ENCODE measurements at regions not wholly inside any gene's neighbourhood (a gene's known extent, or its start where the extent isn't known, plus 50 kb on each side); places are given as distances from the start of the nearest gene placed in this dataset.

- Histone ChIP-seq H3K4me3 (ENCODE audit: low read depth in 1 of 3, low read length in 3 of 3) (no peak overlapping the region), H3K27me3 (ENCODE audit: control insufficient read depth in 3 of 3, insufficient read depth in 3 of 3, low read length in 3 of 3) (no peaks in the 10 kb centered on the region), H3K27ac (ENCODE audit: low read depth in 1 of 3, low read length in 2 of 3) (no peak overlapping the region), H3K4me1 (ENCODE audit: control insufficient read depth in 3 of 3, insufficient read depth in 2 of 3, low read depth in 1 of 3, low read length in 2 of 3) (no peaks in the 10 kb centered on the region), H3K36me3 (ENCODE audit: control insufficient read depth in 3 of 3, insufficient read depth in 2 of 3, low read depth in 1 of 3, low read length in 3 of 3) (no peaks in the 10 kb centered on the region), H3K9me3 (ENCODE audit: control insufficient read depth in 2 of 2, insufficient read depth in 1 of 2, low read depth in 1 of 2, low read length in 1 of 2) (no peaks in the 10 kb centered on the region)
- no peak for DNase-seq
- 58 to 69% (median 62%) methylated on average over 4 of the region's 4 CpGs for WGBS, 3 donors
- no peak for FAIRE-seq
Observed at GRCh38 chr4:62235911-62236310, 1035.8 kb downstream of the ADGRL3 start.

DNA sequence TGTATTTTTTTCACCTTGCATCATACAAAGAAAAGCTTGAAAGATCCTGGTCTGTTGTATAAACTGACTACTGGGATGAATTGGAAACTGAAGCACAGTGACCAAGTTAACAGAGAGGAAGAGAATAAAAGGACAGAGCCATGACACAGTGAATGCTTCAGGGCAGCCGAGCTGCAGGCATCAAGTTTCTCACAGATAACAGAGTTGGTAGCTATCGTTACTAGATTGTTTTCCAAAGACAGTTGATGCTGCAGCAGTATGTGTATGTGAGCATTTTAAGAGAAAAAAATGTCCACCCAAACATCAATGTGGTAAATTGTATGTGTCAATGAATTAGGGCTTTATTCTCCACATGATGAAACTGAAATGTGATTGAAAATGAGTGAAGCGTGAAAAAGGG is 1032.7 kb downstream of the ADGRL3 start:
- H3K27me3 ChIP-seq (ENCODE audit: control insufficient read depth in 3 of 3, insufficient read depth in 3 of 3, low read length in 3 of 3) = no peaks in the 10 kb centered on the region
- DNase-seq = no peak
- FAIRE-seq = no peak
- H3K27ac ChIP-seq (ENCODE audit: low read depth in 1 of 3, low read length in 2 of 3) = no peak overlapping the region
- H3K36me3 ChIP-seq (ENCODE audit: control insufficient read depth in 3 of 3, insufficient read depth in 2 of 3, low read depth in 1 of 3, low read length in 3 of 3) = no peaks in the 10 kb centered on the region
- 44 to 69% (median 51%) methylated on average over 3 of the region's 3 CpGs for whole genome bisulfite sequencing, 3 donors
- H3K9me3 ChIP-seq (ENCODE audit: control insufficient read depth in 2 of 2, insufficient read depth in 1 of 2, low read depth in 1 of 2, low read length in 1 of 2) = no peaks in the 10 kb centered on the region
- H3K4me3 ChIP-seq (ENCODE audit: low read depth in 1 of 3, low read length in 3 of 3) = no peak overlapping the region
- H3K4me1 ChIP-seq (ENCODE audit: control insufficient read depth in 3 of 3, insufficient read depth in 2 of 3, low read depth in 1 of 3, low read length in 2 of 3) = no peaks in the 10 kb centered on the region

- H3K27ac ChIP-seq (ENCODE audit: low read depth in 1 of 3, low read length in 2 of 3) = no peak overlapping the region
- H3K4me1 ChIP-seq (ENCODE audit: control insufficient read depth in 3 of 3, insufficient read depth in 2 of 3, low read depth in 1 of 3, low read length in 2 of 3) = no peaks in the 10 kb centered on the region
- 66 to 83% (median 77%) methylated on average over 3 of the region's 3 CpGs for WGBS, 3 donors
- FAIRE-seq (no peak), DNase-seq (no peak)
- no peak overlapping the region for H3K4me3 ChIP-seq (ENCODE audit: low read depth in 1 of 3, low read length in 3 of 3)
- no peaks in the 10 kb centered on the region for H3K27me3 ChIP-seq (ENCODE audit: control insufficient read depth in 3 of 3, insufficient read depth in 3 of 3, low read length in 3 of 3)
- H3K36me3 ChIP-seq (ENCODE audit: control insufficient read depth in 3 of 3, insufficient read depth in 2 of 3, low read depth in 1 of 3, low read length in 3 of 3) = no peaks in the 10 kb centered on the region
- no peaks in the 10 kb centered on the region for H3K9me3 ChIP-seq (ENCODE audit: control insufficient read depth in 2 of 2, insufficient read depth in 1 of 2, low read depth in 1 of 2, low read length in 1 of 2)
Observed at GRCh38 chr4:62231994-62232393, 1031.9 kb downstream of the ADGRL3 start.

DNA sequence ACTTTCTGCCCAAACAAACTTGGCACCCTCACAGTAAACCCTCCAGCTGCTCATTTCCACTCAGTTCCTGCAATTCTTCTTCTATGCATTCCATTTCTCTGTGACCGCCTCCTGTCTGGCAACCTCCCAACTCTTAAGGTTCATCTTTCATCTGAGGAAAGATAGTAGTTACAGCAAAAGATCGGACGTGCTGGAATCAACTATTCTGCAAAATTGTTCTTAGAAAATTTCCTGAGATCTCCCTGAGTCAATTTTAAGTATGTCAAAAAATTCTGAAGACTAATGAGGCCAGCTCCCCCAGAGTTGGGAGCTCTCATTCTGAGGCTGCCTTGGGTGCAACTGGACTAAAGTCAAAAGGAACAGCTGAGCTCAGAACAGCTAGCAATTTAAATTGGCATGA is 1026.0 kb downstream of the ADGRL3 start:
- DNase-seq = no peak
- no peak overlapping the region for H3K27ac ChIP-seq (ENCODE audit: low read depth in 1 of 3, low read length in 2 of 3)
- no peak overlapping the region for H3K4me3 ChIP-seq (ENCODE audit: low read depth in 1 of 3, low read length in 3 of 3)
- no peaks in the 10 kb centered on the region for H3K4me1 ChIP-seq (ENCODE audit: control insufficient read depth in 3 of 3, insufficient read depth in 2 of 3, low read depth in 1 of 3, low read length in 2 of 3)
- no peaks in the 10 kb centered on the region for H3K27me3 ChIP-seq (ENCODE audit: control insufficient read depth in 3 of 3, insufficient read depth in 3 of 3, low read length in 3 of 3)
- FAIRE-seq = no peak
- H3K9me3 ChIP-seq (ENCODE audit: control insufficient read depth in 2 of 2, insufficient read depth in 1 of 2, low read depth in 1 of 2, low read length in 1 of 2) = no peaks in the 10 kb centered on the region
- WGBS, 3 donors = 58 to 80% (median 64%) methylated on average over 3 of the region's 3 CpGs
- H3K36me3 ChIP-seq (ENCODE audit: control insufficient read depth in 3 of 3, insufficient read depth in 2 of 3, low read depth in 1 of 3, low read length in 3 of 3) = no peaks in the 10 kb centered on the region

DNA sequence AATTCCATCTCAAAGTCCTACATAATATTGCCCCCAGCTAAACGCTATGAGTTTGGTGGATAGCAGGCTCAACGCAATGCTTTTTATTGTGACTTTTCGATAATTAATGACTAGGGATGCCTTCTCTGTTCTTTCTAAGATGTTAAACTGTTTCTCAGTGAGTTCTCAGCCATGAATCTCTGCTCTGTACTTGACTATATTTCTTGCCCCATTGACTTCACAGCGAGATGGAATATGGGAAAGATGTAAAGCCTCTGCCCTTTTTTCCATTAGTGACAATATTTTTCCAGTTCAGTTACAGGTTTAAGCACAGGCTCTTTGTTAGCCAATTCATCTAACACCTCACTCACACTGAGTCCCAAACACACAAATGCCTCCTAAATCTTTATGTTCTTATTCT is 1022.0 kb downstream of the ADGRL3 start:
- DNase-seq (no peak), FAIRE-seq (no peak)
- H3K4me1 ChIP-seq (ENCODE audit: control insufficient read depth in 3 of 3, insufficient read depth in 2 of 3, low read depth in 1 of 3, low read length in 2 of 3) = no peaks in the 10 kb centered on the region
- H3K36me3 ChIP-seq (ENCODE audit: control insufficient read depth in 3 of 3, insufficient read depth in 2 of 3, low read depth in 1 of 3, low read length in 3 of 3) = no peaks in the 10 kb centered on the region
- no peak overlapping the region for H3K4me3 ChIP-seq (ENCODE audit: low read depth in 1 of 3, low read length in 3 of 3)
- H3K27me3 ChIP-seq (ENCODE audit: control insufficient read depth in 3 of 3, insufficient read depth in 3 of 3, low read length in 3 of 3) = no peaks in the 10 kb centered on the region
- no peak overlapping the region for H3K27ac ChIP-seq (ENCODE audit: low read depth in 1 of 3, low read length in 2 of 3)
- WGBS, 3 donors = 87 to 93% (median 91%) methylated on average over 4 of the region's 4 CpGs
- H3K9me3 ChIP-seq (ENCODE audit: control insufficient read depth in 2 of 2, insufficient read depth in 1 of 2, low read depth in 1 of 2, low read length in 1 of 2) = no peaks in the 10 kb centered on the region

- Histone ChIP-seq H3K4me1 (ENCODE audit: control insufficient read depth in 3 of 3, insufficient read depth in 2 of 3, low read depth in 1 of 3, low read length in 2 of 3) (no peaks in the 10 kb centered on the region), H3K27ac (ENCODE audit: low read depth in 1 of 3, low read length in 2 of 3) (no peak overlapping the region), H3K9me3 (ENCODE audit: control insufficient read depth in 2 of 2, insufficient read depth in 1 of 2, low read depth in 1 of 2, low read length in 1 of 2) (no peaks in the 10 kb centered on the region), H3K27me3 (ENCODE audit: control insufficient read depth in 3 of 3, insufficient read depth in 3 of 3, low read length in 3 of 3) (no peaks in the 10 kb centered on the region), H3K36me3 (ENCODE audit: control insufficient read depth in 3 of 3, insufficient read depth in 2 of 3, low read depth in 1 of 3, low read length in 3 of 3) (no peaks in the 10 kb centered on the region), H3K4me3 (ENCODE audit: low read depth in 1 of 3, low read length in 3 of 3) (no peak overlapping the region)
- DNase-seq (no peak), FAIRE-seq (no peak)
Observed at GRCh38 chr4:62210486-62210885, 1010.4 kb downstream of the ADGRL3 start.

DNA sequence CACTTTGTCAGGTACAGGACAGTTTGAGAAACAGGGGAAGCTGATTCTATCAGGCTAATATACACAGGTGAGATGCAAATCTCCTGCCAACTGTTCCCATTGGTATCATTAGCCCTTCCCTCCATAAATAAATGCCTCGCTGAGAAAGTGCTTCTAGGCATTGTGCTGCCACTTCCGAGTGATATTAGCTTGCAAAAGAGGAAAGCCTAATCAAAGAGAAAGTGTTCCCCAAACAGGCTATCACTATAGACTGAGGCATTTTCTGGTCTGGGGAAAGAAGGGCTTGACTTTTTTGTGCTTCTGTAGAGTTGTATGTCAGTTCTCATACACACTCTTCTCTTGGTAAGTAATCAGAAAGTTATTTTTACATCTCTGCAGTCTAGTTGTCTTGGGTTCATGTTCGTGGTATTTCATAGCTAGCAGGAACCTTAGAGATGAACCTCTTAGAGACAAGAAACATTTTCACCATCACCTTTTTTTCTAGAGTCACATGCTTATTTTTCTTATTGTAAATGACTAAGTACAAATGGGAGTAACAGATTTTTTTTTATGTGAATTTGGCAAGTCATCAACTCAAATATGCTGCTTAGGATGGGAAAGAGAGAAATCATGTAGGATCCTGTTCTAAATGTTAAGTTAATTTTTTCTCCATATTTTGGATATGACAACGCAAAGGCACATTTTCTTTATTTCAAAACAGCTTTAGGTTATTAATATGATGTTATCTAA is 1009.8 kb downstream of the ADGRL3 start:
- WGBS, 3 donors = 54 to 59% (median 58%) methylated on average over 4 of the region's 4 CpGs
- H3K27ac ChIP-seq (ENCODE audit: low read depth in 1 of 3, low read length in 2 of 3) = no peak overlapping the region
- no peaks in the 10 kb centered on the region for H3K4me1 ChIP-seq (ENCODE audit: control insufficient read depth in 3 of 3, insufficient read depth in 2 of 3, low read depth in 1 of 3, low read length in 2 of 3)
- no peaks in the 10 kb centered on the region for H3K27me3 ChIP-seq (ENCODE audit: control insufficient read depth in 3 of 3, insufficient read depth in 3 of 3, low read length in 3 of 3)
- no peaks in the 10 kb centered on the region for H3K36me3 ChIP-seq (ENCODE audit: control insufficient read depth in 3 of 3, insufficient read depth in 2 of 3, low read depth in 1 of 3, low read length in 3 of 3)
- FAIRE-seq (no peak), DNase-seq (no peak)
- no peaks in the 10 kb centered on the region for H3K9me3 ChIP-seq (ENCODE audit: control insufficient read depth in 2 of 2, insufficient read depth in 1 of 2, low read depth in 1 of 2, low read length in 1 of 2)
- H3K4me3 ChIP-seq (ENCODE audit: low read depth in 1 of 3, low read length in 3 of 3) = no peak overlapping the region

DNA sequence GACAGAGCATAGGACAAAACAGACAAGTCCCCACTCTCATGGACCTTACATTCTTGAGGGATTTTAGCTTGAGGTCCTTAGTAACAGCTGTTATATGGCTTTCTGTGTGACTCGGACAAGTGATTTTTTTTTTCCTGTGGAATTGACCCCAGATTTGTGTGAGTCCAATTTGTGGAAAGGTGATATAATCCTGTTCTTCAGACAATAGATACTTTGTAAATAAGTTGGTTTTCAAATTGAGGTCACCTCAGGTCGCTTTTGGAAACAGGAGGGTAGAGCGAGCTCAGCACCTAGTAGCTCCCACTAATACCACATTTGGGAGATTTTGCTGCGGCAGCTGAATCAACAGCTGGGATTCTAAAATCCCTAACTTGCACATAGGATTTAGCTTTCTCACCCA is 1008.8 kb downstream of the ADGRL3 start:
- 59 to 88% (median 65%) methylated on average over 4 of the region's 4 CpGs for WGBS, 3 donors
- no peak overlapping the region for H3K4me3 ChIP-seq (ENCODE audit: low read depth in 1 of 3, low read length in 3 of 3)
- H3K36me3 ChIP-seq (ENCODE audit: control insufficient read depth in 3 of 3, insufficient read depth in 2 of 3, low read depth in 1 of 3, low read length in 3 of 3) = no peaks in the 10 kb centered on the region
- FAIRE-seq (no peak), DNase-seq (no peak)
- no peaks in the 10 kb centered on the region for H3K27me3 ChIP-seq (ENCODE audit: control insufficient read depth in 3 of 3, insufficient read depth in 3 of 3, low read length in 3 of 3)
- H3K27ac ChIP-seq (ENCODE audit: low read depth in 1 of 3, low read length in 2 of 3) = no peak overlapping the region
- H3K9me3 ChIP-seq (ENCODE audit: control insufficient read depth in 2 of 2, insufficient read depth in 1 of 2, low read depth in 1 of 2, low read length in 1 of 2) = no peaks in the 10 kb centered on the region
- H3K4me1 ChIP-seq (ENCODE audit: control insufficient read depth in 3 of 3, insufficient read depth in 2 of 3, low read depth in 1 of 3, low read length in 2 of 3) = no peaks in the 10 kb centered on the region

DNA sequence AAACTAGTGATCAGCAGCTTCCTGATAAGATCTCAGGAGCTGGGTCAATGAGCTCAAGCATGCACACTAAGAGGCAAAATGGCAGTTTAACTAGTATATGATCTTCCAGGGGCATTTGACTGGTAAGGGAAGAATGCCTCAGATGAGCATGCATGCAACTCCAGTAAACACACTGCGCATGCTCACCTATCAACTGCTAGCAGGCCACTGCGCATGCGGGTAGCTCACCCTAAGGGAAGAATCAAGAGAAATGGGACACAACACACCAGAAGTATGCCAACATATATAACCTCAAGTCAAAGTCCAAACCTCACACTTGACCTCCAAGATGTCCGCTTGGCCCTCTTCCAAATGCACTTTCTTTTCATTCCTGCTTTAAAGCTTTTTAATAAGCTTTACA is 1004.0 kb downstream of the ADGRL3 start:
- H3K36me3 ChIP-seq (ENCODE audit: control insufficient read depth in 3 of 3, insufficient read depth in 2 of 3, low read depth in 1 of 3, low read length in 3 of 3) = no peaks in the 10 kb centered on the region
- no peak overlapping the region for H3K27ac ChIP-seq (ENCODE audit: low read depth in 1 of 3, low read length in 2 of 3)
- H3K4me3 ChIP-seq (ENCODE audit: low read depth in 1 of 3, low read length in 3 of 3) = no peak overlapping the region
- H3K9me3 ChIP-seq (ENCODE audit: control insufficient read depth in 2 of 2, insufficient read depth in 1 of 2, low read depth in 1 of 2, low read length in 1 of 2) = no peaks in the 10 kb centered on the region
- H3K4me1 ChIP-seq (ENCODE audit: control insufficient read depth in 3 of 3, insufficient read depth in 2 of 3, low read depth in 1 of 3, low read length in 2 of 3) = no peaks in the 10 kb centered on the region
- 95 to 97% (median 96%) methylated on average over 4 of the region's 4 CpGs for WGBS, 3 donors
- H3K27me3 ChIP-seq (ENCODE audit: control insufficient read depth in 3 of 3, insufficient read depth in 3 of 3, low read length in 3 of 3) = no peaks in the 10 kb centered on the region
- DNase-seq (no peak), FAIRE-seq (no peak)

Measured in small intestine (tissue), 7 donors.